A549 (cell line): ENCODE measurements at regions not wholly inside any gene's neighbourhood (a gene's known extent, or its start where the extent isn't known, plus 50 kb on each side); places are given as distances from the start of the nearest gene placed in this dataset.

Source experiments
- ATAC-seq, 2 experiments: fragments of 200-7000 bp in 1 of 2; fragments of >200 bp in 1 of 2; cut with Nextera tagmentation in 1 of 2; cut with Tn5 transposase in 1 of 2; 3 replicates each; pipeline versions ENCODE4 v1.8.0 to v1.9.1; 2018 to 2020; ENCODE audit warnings: mild to moderate bottlenecking in 1 of 2, moderate library complexity in 1 of 2
- CTCF ChIA-PET: fragments of 300-600 bp; sonication (Branson Sonifier 250); formaldehyde crosslinking; extraction: SDS; loops from one replicate; lab custom pipeline; 2021; ENCODE audit warnings: antibody characterized with exemption, inconsistent platforms; lab: Yijun Ruan, JAX
- POLR2A ChIA-PET: fragments of 350-600 bp; formaldehyde crosslinking; extraction: SDS; loops from one replicate; lab custom pipeline; 2021; ENCODE audit warnings: antibody characterized with exemption, inconsistent platforms; lab: Yijun Ruan, JAX
- DNase-seq, 2 experiments: peaks; one replicate each; pipeline versions ENCODE4 v3.0.0 to v3.0.0-alpha.2; 2011 to 2016; ENCODE audit warnings: low read depth in 1 of 2, low spot score in 1 of 2
- FAIRE-seq: peaks from 2 replicates; lab custom pipeline; 2011; peaks lifted over from hg19 to GRCh38; lab: Jason Lieb, UNC
- H3K27ac ChIP-seq, 2 experiments: fragments of >200 bp; sonication (Bioruptor Twin); formaldehyde crosslinking; 3 replicates each; pipeline ENCODE4 v1.5.1; 2016 to 2017
- H3K4me1 ChIP-seq: fragments of >200 bp; sonication (Bioruptor Twin); formaldehyde crosslinking; 3 replicates; pipeline ENCODE4 v1.6.1; 2016
- H3K4me2 ChIP-seq: fragments of >200 bp; sonication (Bioruptor Twin); formaldehyde crosslinking; 3 replicates; pipeline ENCODE4 v1.6.1; 2016
- H3K4me3 ChIP-seq: fragments of >200 bp; sonication (Bioruptor Twin); formaldehyde crosslinking; 3 replicates; pipeline ENCODE4 v1.5.1; 2016
- H3K9me3 ChIP-seq: fragments of >200 bp; sonication (Bioruptor Twin); formaldehyde crosslinking; 3 replicates; pipeline ENCODE4 v1.6.1; 2016
- BHLHE40 ChIP-seq: IDR thresholded peaks from 2 replicates; pipeline ENCODE4 v1.6.1; 2012; ENCODE audit warnings: low read depth, low read length, inconsistent platforms
- CBX2 ChIP-seq: fragments of 200-600 bp; sonication (generic); IDR thresholded peaks from 2 replicates; pipeline ENCODE4 v1.6.1; 2016; ENCODE audit warnings: low read depth, mild to moderate bottlenecking, borderline replicate concordance
- CEBPB ChIP-seq, 2 experiments: fragments of >200 bp in 1 of 2; sonication (Bioruptor Twin) in 1 of 2; formaldehyde crosslinking in 1 of 2; IDR thresholded peaks; 2 replicates each; pipeline ENCODE4 v1.6.1; 2012 to 2016
- CHD2 ChIP-seq: fragments of 150-350 bp; IDR thresholded peaks from 2 replicates; pipeline ENCODE4 v1.6.1; 2014; ENCODE audit warnings: low read length; ENCODE audit not compliant: partially characterized antibody
- EHF ChIP-seq: fragments of 250-450 bp; sonication (Bioruptor Pico); IDR thresholded peaks from 2 replicates; pipeline ENCODE4 v1.5.0; 2020; ENCODE audit warnings: mild to moderate bottlenecking
- HEYL ChIP-seq: fragments of 250-450 bp; sonication (Bioruptor Pico); IDR thresholded peaks from 2 replicates; pipeline ENCODE4 v1.8.0; 2021; ENCODE audit warnings: mild to moderate bottlenecking, moderate library complexity
- HOXA7 ChIP-seq: fragments of 250-450 bp; sonication (Bioruptor Pico); IDR thresholded peaks from 2 replicates; pipeline ENCODE4 v1.5.0; 2020; ENCODE audit warnings: mild to moderate bottlenecking, moderate library complexity
- HOXB5 ChIP-seq: fragments of 250-450 bp; sonication (Bioruptor Pico); IDR thresholded peaks from 2 replicates; pipeline ENCODE4 v1.5.0; 2020; ENCODE audit warnings: mild to moderate bottlenecking, moderate library complexity
- JUNB ChIP-seq: fragments of >200 bp; sonication (Bioruptor Twin); formaldehyde crosslinking; IDR thresholded peaks from 2 replicates; pipeline ENCODE4 v1.6.1; 2016
- KDM1A ChIP-seq: fragments of 200-600 bp; sonication (generic); IDR thresholded peaks from 2 replicates; pipeline ENCODE4 v1.6.1; 2016; ENCODE audit warnings: low read depth, mild to moderate bottlenecking
- KDM5A ChIP-seq: fragments of 200-600 bp; sonication (generic); IDR thresholded peaks from 2 replicates; pipeline ENCODE4 v1.6.1; 2016; ENCODE audit warnings: antibody characterized with exemption, mild to moderate bottlenecking
- NFE2L2 ChIP-seq: fragments of 150-350 bp; conservative IDR thresholded peaks from 2 replicates; pipeline ENCODE4 v1.6.1; 2014; ENCODE audit warnings: low read length
- PHF8 ChIP-seq: fragments of 200-600 bp; sonication (generic); IDR thresholded peaks from 2 replicates; pipeline ENCODE4 v1.6.1; 2016; ENCODE audit warnings: low read depth, mild to moderate bottlenecking, antibody characterized with exemption, moderate library complexity, borderline replicate concordance
- ZNF302 ChIP-seq: fragments of 250-450 bp; sonication (Bioruptor Pico); IDR thresholded peaks from 2 replicates; pipeline ENCODE4 v1.9.0; 2021; ENCODE audit warnings: inconsistent platforms, mild to moderate bottlenecking, moderate library complexity
- ZSCAN20 ChIP-seq: fragments of 250-450 bp; sonication (Bioruptor Pico); IDR thresholded peaks from 2 replicates; pipeline ENCODE4 v1.8.0; 2022; ENCODE audit warnings: mild to moderate bottlenecking, moderate library complexity
- WGBS: methylation state at CpG from one replicate; pipeline ENCODE4 v1.1.6; 2017; ENCODE audit errors: missing lambda C conversion rate; 5-methylcytosine and 5-hydroxymethylcytosine counted together
- TF ChIP-seq, protein P1 (sequence below): IDR thresholded peaks from 2 replicates; pipeline ENCODE4 v1.6.1; 2012; ENCODE audit warnings: low read depth, borderline replicate concordance
- TF ChIP-seq, protein P2 (sequence below): fragments of 150-350 bp; IDR thresholded peaks from 2 replicates; pipeline ENCODE4 v1.6.1; 2014; ENCODE audit warnings: low read depth, mild to moderate bottlenecking, low read length
- TF ChIP-seq, protein P3 (sequence below): fragments of 250-450 bp; sonication (Bioruptor Pico); IDR thresholded peaks from 2 replicates; pipeline ENCODE4 v1.5.0; 2020; ENCODE audit warnings: low read depth, mild to moderate bottlenecking, moderate library complexity
- TF ChIP-seq, protein P4 (sequence below): fragments of >200 bp; sonication (Bioruptor Twin); formaldehyde crosslinking; IDR thresholded peaks from 3 replicates; pipeline ENCODE4 v1.6.1; 2016
- TF ChIP-seq, protein P5 (sequence below): fragments of >200 bp; sonication (Bioruptor Twin); formaldehyde crosslinking; IDR thresholded peaks from 2 replicates; pipeline ENCODE4 v1.6.1; 2016
- TF ChIP-seq, protein P6 (sequence below): IDR thresholded peaks from 2 replicates; pipeline ENCODE4 v1.6.1; 2012

DNA sequence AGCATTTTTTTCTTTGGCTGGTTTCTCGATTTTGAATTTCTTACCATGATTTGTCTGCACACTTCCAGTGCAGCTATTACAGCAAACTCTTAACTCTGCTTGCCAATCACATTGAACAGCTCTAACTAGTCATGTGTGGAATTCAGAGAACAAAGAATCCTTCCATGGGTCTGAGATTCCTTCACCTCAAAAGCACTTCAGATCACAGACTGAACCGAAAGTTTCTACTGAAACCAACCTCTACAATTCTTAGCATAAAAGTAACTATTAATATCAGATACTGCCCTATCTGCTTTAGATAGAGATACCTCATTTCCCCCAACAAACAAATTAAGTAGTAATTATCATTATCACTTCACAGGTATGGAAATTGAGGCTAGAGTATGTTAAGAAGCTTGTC is 56.5 kb upstream of the SP4 start:
- Histone ChIP-seq H3K4me1 (peaks cover 7% of the 10 kb centered on the region; the same call in 2 of the 3 replicates), H3K4me3 (no peak overlapping the region), H3K9me3 (no peaks in the 10 kb centered on the region), H3K4me2 (no peak overlapping the region), H3K27ac (no peak overlapping the region)
- ATAC-seq (no peak), FAIRE-seq (peak; percentile 18), DNase-seq (no peak)
- TF ChIP-seq CBX2 = no peak
- no peak for TF ChIP-seq HOXA7 (CRISPR knock-in tag)
- TF ChIP-seq KDM5A = no peak
- TF ChIP-seq, protein P1, sequence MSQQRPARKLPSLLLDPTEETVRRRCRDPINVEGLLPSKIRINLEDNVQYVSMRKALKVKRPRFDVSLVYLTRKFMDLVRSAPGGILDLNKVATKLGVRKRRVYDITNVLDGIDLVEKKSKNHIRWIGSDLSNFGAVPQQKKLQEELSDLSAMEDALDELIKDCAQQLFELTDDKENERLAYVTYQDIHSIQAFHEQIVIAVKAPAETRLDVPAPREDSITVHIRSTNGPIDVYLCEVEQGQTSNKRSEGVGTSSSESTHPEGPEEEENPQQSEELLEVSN = no peak
- no peak for TF ChIP-seq KDM1A
- TF ChIP-seq ZSCAN20 (CRISPR knock-in tag) = no peak
- TF ChIP-seq CEBPB (IDR thresholded peaks at IDR 0.05) = no peak
- TF ChIP-seq, protein P2, sequence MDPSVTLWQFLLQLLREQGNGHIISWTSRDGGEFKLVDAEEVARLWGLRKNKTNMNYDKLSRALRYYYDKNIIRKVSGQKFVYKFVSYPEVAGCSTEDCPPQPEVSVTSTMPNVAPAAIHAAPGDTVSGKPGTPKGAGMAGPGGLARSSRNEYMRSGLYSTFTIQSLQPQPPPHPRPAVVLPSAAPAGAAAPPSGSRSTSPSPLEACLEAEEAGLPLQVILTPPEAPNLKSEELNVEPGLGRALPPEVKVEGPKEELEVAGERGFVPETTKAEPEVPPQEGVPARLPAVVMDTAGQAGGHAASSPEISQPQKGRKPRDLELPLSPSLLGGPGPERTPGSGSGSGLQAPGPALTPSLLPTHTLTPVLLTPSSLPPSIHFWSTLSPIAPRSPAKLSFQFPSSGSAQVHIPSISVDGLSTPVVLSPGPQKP = no peak
- no peak for TF ChIP-seq EHF
- no peak for TF ChIP-seq PHF8
- no peak for TF ChIP-seq BHLHE40
- TF ChIP-seq, protein P3, sequence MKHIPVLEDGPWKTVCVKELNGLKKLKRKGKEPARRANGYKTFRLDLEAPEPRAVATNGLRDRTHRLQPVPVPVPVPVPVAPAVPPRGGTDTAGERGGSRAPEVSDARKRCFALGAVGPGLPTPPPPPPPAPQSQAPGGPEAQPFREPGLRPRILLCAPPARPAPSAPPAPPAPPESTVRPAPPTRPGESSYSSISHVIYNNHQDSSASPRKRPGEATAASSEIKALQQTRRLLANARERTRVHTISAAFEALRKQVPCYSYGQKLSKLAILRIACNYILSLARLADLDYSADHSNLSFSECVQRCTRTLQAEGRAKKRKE = no peak
- no peak for TF ChIP-seq HEYL (CRISPR knock-in tag)
- TF ChIP-seq, protein P4, sequence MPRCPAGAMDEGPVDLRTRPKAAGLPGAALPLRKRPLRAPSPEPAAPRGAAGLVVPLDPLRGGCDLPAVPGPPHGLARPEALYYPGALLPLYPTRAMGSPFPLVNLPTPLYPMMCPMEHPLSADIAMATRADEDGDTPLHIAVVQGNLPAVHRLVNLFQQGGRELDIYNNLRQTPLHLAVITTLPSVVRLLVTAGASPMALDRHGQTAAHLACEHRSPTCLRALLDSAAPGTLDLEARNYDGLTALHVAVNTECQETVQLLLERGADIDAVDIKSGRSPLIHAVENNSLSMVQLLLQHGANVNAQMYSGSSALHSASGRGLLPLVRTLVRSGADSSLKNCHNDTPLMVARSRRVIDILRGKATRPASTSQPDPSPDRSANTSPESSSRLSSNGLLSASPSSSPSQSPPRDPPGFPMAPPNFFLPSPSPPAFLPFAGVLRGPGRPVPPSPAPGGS = no peak
- POLR2A ChIA-PET = no interaction called here
- CTCF ChIA-PET = no interaction called here
- WGBS = 31% methylated on average over 2 of the region's 2 CpGs

DNA sequence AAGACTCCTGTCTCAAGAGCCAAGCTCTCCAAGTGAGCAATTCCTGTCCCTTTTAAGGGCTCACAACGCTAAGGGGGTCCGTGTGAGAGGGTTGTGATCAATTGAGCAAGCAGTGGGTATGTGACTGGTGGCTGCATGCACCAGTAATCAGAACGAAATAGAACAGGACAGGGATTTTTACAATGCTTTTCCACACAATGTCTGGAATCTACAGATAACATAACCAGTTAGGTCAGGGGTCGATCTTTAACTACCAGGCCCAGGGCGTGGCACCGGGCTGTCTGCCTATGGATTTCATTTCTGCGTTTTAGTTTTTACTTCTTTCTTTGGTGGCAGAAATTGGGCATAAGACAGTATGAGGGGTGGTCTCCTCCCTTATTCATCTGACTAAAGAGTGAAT is 54.9 kb upstream of the SP4 start:
- Histone ChIP-seq H3K4me3 (no peak overlapping the region), H3K4me1 (no peaks in the 10 kb centered on the region), H3K4me2 (no peak overlapping the region), H3K27ac (no peak overlapping the region), H3K9me3 (peaks cover 8% of the 10 kb centered on the region; the same call in 1 of the 3 replicates)
- no peak for FAIRE-seq
- ChIA-PET CTCF (no interaction called here), POLR2A (no interaction called here)
- WGBS = 29% methylated on average over 7 of the region's 7 CpGs
- TF ChIP-seq HOXB5 = no peak
- no peak for TF ChIP-seq CHD2
- TF ChIP-seq, protein P5, sequence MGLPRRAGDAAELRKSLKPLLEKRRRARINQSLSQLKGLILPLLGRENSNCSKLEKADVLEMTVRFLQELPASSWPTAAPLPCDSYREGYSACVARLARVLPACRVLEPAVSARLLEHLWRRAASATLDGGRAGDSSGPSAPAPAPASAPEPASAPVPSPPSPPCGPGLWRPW = no peak
- TF ChIP-seq, protein P6, sequence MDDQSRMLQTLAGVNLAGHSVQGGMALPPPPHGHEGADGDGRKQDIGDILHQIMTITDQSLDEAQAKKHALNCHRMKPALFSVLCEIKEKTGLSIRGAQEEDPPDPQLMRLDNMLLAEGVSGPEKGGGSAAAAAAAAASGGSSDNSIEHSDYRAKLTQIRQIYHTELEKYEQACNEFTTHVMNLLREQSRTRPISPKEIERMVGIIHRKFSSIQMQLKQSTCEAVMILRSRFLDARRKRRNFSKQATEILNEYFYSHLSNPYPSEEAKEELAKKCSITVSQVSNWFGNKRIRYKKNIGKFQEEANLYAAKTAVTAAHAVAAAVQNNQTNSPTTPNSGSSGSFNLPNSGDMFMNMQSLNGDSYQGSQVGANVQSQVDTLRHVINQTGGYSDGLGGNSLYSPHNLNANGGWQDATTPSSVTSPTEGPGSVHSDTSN = no peak
- no peak for TF ChIP-seq JUNB
- no peak for TF ChIP-seq NFE2L2
- no peak for TF ChIP-seq ZNF302 (CRISPR knock-in tag)
- DNase-seq = no peak
- ATAC-seq = no peak
